ENCODE measurements at regions not wholly inside any gene's neighbourhood (a gene's known extent, or its start where the extent isn't known, plus 50 kb on each side); places are given as distances from the start of the nearest gene placed in this dataset.

DNA sequence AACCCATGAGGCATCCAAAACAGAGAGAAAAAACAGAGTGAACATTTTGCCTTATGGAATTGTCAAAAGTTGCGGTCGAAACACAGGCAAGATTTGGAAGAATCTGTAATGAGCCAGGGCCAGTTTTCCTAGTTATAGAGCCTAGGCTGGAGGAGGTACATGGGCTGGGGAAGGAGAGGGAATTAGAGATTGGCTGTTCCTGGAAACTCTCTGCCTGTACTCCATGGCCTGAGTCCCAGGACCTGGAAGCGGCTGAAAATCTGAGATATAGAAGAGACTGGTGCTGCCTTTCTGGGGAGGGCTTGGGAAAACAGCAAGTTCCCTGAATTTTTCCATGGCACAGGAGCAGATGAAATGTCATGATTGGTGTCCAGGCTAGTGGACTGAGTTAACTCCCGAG, 122.8 kb upstream of the KLF12 start:
- TF ChIP-seq, protein P1, sequence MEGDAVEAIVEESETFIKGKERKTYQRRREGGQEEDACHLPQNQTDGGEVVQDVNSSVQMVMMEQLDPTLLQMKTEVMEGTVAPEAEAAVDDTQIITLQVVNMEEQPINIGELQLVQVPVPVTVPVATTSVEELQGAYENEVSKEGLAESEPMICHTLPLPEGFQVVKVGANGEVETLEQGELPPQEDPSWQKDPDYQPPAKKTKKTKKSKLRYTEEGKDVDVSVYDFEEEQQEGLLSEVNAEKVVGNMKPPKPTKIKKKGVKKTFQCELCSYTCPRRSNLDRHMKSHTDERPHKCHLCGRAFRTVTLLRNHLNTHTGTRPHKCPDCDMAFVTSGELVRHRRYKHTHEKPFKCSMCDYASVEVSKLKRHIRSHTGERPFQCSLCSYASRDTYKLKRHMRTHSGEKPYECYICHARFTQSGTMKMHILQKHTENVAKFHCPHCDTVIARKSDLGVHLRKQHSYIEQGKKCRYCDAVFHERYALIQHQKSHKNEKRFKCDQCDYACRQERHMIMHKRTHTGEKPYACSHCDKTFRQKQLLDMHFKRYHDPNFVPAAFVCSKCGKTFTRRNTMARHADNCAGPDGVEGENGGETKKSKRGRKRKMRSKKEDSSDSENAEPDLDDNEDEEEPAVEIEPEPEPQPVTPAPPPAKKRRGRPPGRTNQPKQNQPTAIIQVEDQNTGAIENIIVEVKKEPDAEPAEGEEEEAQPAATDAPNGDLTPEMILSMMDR (conservative IDR thresholded peaks at IDR 0.05; ENCODE audit: low read depth, low read length) = no peak
- TF ChIP-seq EZH2 (IDR thresholded peaks at IDR 0.05; ENCODE audit: borderline replicate concordance, low read depth, low read length, poor library complexity, severe bottlenecking) = no peak
